ENCODE measurements at regions not wholly inside any gene's neighbourhood (a gene's known extent, or its start where the extent isn't known, plus 50 kb on each side); places are given as distances from the start of the nearest gene placed in this dataset.

DNA sequence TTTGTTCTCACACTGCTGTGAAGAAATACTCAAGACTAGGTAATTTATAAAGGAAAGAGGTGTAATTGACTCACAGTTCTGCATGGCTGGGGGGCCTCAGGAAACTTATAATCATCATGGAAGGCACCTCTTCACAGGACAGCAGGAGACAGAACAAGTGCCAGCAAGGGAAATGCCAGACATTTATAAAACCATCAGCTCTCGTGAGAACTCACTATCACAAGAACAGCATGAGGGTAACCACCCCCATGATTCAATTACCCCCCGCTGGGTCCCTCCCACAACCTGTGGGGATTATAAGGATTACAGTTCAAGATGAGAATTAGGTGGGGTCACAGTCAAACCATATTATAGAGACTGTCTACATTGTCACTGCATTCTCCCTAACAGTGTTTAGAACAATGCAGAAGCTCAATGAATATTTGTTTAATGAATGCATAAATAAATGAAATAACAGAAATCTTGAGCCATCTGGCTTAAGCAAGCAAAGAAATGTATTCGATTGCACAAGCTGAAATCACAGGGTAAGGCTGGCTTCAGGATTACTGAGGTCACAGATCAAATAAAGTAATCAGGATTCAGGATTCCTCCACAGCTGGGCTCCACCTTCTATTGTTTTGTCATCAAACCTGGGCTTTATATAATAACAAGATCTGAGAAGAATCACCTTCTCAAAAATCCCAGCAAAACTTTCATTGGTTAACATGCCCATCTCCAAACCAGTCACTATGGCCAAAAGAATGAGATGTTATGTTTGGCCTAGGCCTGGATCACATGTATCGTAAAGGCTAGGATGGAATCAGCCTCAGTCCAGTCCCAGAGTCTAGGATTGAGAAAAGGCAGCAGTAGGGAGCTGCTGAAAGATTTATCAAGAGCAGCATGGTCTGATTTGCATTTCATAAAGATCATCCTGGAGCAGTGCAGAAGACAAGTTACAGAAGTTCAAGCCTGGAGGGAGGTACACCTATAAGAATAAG lies 137.8 kb upstream of the UBASH3B start:
- no peaks in the 10 kb centered on the region for H3K4me1 ChIP-seq
- TF ChIP-seq, protein P1, sequence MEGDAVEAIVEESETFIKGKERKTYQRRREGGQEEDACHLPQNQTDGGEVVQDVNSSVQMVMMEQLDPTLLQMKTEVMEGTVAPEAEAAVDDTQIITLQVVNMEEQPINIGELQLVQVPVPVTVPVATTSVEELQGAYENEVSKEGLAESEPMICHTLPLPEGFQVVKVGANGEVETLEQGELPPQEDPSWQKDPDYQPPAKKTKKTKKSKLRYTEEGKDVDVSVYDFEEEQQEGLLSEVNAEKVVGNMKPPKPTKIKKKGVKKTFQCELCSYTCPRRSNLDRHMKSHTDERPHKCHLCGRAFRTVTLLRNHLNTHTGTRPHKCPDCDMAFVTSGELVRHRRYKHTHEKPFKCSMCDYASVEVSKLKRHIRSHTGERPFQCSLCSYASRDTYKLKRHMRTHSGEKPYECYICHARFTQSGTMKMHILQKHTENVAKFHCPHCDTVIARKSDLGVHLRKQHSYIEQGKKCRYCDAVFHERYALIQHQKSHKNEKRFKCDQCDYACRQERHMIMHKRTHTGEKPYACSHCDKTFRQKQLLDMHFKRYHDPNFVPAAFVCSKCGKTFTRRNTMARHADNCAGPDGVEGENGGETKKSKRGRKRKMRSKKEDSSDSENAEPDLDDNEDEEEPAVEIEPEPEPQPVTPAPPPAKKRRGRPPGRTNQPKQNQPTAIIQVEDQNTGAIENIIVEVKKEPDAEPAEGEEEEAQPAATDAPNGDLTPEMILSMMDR (IDR thresholded peaks at IDR 0.05) = no peak
- TF ChIP-seq POLR2A (IDR thresholded peaks at IDR 0.05) = no peak
- H3K9me3 ChIP-seq = no peaks in the 10 kb centered on the region
- H3K36me3 ChIP-seq = no peaks in the 10 kb centered on the region
- DNase-seq = no peak
- no peak overlapping the region for H3K27ac ChIP-seq
- H3K4me3 ChIP-seq = no peak overlapping the region
- no peaks in the 10 kb centered on the region for H3K27me3 ChIP-seq

DNA sequence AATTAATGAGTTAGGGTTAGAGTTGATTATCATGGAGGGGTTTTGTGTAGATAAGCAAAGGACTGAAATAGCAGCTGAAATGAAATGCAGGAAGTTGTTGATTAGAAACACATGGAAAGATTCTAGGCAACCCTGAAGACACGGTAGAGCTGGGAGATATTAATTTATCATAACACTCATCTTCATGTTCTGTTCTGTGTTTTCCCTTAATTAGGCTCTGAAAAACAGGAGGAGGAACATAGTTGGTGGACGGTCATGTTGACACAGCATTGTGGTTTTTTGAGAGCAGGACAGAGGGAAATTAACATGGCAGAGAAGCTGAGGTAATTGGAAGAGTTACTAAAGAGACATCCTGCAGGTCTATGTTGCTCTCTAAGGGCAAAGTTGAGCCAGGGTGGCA lies 138.8 kb upstream of the UBASH3B start:
- H3K4me1 ChIP-seq = no peaks in the 10 kb centered on the region
- H3K36me3 ChIP-seq = no peaks in the 10 kb centered on the region
- no peak for DNase-seq
- H3K27ac ChIP-seq = no peak overlapping the region
- no peak overlapping the region for H3K4me3 ChIP-seq
- no peaks in the 10 kb centered on the region for H3K9me3 ChIP-seq
- TF ChIP-seq, protein P1 (IDR thresholded peaks at IDR 0.05) = no peak
- TF ChIP-seq POLR2A (IDR thresholded peaks at IDR 0.05) = no peak
- H3K27me3 ChIP-seq = no peaks in the 10 kb centered on the region

DNA sequence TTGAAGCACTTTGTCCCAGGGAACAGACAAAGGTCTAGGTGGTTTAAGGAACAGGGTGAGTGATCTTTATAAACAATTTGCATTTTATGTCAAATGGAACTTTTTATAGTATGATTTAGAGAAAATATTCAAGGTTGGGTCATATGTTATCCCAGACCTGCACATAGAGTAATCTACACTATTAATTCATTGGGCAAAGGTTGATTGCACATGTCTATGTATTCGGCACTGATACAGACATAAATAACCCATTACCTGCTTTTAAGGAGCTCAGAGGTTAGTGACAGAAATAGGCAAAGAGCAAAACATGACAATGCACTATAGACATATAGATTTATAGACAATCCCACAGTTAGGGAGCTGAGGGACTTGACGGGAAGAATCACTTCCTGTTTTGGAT lies 141.5 kb upstream of the UBASH3B start:
- no peak for DNase-seq
- no peak overlapping the region for H3K4me3 ChIP-seq
- no peaks in the 10 kb centered on the region for H3K4me1 ChIP-seq
- TF ChIP-seq, protein P1 (IDR thresholded peaks at IDR 0.05) = no peak
- TF ChIP-seq POLR2A (IDR thresholded peaks at IDR 0.05) = no peak
- H3K9me3 ChIP-seq = no peaks in the 10 kb centered on the region
- no peaks in the 10 kb centered on the region for H3K27me3 ChIP-seq
- no peaks in the 10 kb centered on the region for H3K36me3 ChIP-seq
- no peak overlapping the region for H3K27ac ChIP-seq

DNA sequence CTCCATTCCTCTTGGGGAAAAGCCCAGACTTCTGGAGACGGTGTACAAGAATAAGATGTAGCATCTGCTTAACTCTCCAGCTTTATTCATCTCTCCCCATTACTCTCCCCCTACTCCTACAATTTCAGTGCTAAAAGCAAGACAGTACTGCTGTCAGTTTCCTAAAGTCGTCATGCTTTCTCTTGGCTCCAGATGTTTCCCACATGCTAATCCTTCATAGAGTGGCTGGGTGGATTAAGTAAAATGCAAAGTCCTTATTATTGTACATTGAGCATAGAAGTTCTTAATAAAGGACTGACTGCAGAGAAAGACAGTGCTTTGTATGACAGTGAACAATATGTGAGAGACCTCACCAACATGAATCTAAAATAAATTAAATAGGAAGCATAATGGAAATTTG lies 142.2 kb upstream of the UBASH3B start:
- Histone ChIP-seq H3K4me1 (no peaks in the 10 kb centered on the region), H3K4me3 (no peak overlapping the region), H3K9me3 (no peaks in the 10 kb centered on the region), H3K27me3 (no peaks in the 10 kb centered on the region), H3K36me3 (no peaks in the 10 kb centered on the region), H3K27ac (no peak overlapping the region)
- DNase-seq = no peak
- TF ChIP-seq, protein P1 (IDR thresholded peaks at IDR 0.05) = no peak
- TF ChIP-seq POLR2A (IDR thresholded peaks at IDR 0.05) = no peak

DNA sequence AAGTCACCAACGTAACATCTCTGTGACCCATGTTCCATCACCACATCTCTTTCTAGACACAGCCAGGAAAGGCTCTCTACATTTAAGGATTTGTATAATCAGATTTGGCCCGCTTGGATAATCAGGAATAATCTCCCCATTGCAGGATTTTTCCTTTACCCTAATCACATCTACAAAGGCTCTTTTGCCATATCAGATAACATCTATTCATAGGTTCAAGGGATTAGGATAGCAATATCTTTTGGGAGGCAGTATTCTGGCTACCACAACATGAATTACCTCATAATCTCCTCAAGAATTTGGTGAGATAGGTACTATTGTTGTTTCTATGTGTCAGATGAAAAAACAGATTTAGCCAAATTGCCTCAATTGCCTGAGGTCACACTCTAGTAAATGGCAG lies 142.8 kb upstream of the UBASH3B start:
- H3K27ac ChIP-seq = no peak overlapping the region
- H3K27me3 ChIP-seq = no peaks in the 10 kb centered on the region
- H3K9me3 ChIP-seq = no peaks in the 10 kb centered on the region
- no peaks in the 10 kb centered on the region for H3K36me3 ChIP-seq
- no peak overlapping the region for H3K4me3 ChIP-seq
- no peaks in the 10 kb centered on the region for H3K4me1 ChIP-seq
- no peak for TF ChIP-seq POLR2A (IDR thresholded peaks at IDR 0.05)
- TF ChIP-seq, protein P1 (IDR thresholded peaks at IDR 0.05) = no peak
- DNase-seq = no peak
